Mammary epithelial cell (primary cell): ENCODE measurements at regions not wholly inside any gene's neighbourhood (a gene's known extent, or its start where the extent isn't known, plus 50 kb on each side); places are given as distances from the start of the nearest gene placed in this dataset.
"Not testable (repeated sequence)": the region's sequence is repeated elsewhere in the genome, so short reads cannot be mapped to it uniquely, and the experiment has no call there.

Source experiments
- CTCF ChIP-seq, 2 donors: IDR thresholded peaks in 1 of 2; conservative IDR thresholded peaks in 1 of 2; 2 replicates each; pipeline ENCODE4 v1.5.1; 2011 to 2012; ENCODE audit warnings: inconsistent platforms in 2 of 2, low read length in 2 of 2, mild to moderate bottlenecking in 2 of 2, control low read depth in 1 of 2, low read depth in 1 of 2; ENCODE audit not compliant: insufficient read depth in 1 of 2; ENCODE audit errors: extremely low read depth in 1 of 2
- EZH2 ChIP-seq: IDR thresholded peaks from 2 replicates; pipeline ENCODE4 v1.6.1; 2012; ENCODE audit warnings: low read length, inconsistent platforms, borderline replicate concordance

GRCh38 chr1:850318-850717 is 73.4 kb upstream of the SAMD11 start:
- TF ChIP-seq EZH2 = not testable (repeated sequence)
- peak in 1 of 2 donors; percentile 15 for TF ChIP-seq CTCF (conservative IDR thresholded peaks at IDR 0.05 in 1 of 2, IDR thresholded peaks at IDR 0.05 in 1 of 2; ENCODE audit: extremely low read depth in 1 of 2, insufficient read depth in 1 of 2, low read depth in 1 of 2, low read length in 2 of 2)
